Naive thymus-derived CD4-positive, alpha-beta T cell (primary cell): ENCODE measurements at regions not wholly inside any gene's neighbourhood (a gene's known extent, or its start where the extent isn't known, plus 50 kb on each side); places are given as distances from the start of the nearest gene placed in this dataset.

ENCODE experiments used
- ATAC-seq: fragments of 150-1000 bp; cut with Tn5 transposase; 2 replicates; pipeline ENCODE4 v1.10.0; 2021; ENCODE audit warnings: mild to moderate bottlenecking, moderate library complexity
- CTCF ChIA-PET: fragments of 350-600 bp; sonication (Branson Sonifier 250); formaldehyde crosslinking; loops from one replicate; lab custom pipeline; 2021; ENCODE audit warnings: antibody characterized with exemption; lab: Charles Lee
- POLR2A ChIA-PET: fragments of 350-600 bp; sonication (Branson Sonifier 250); formaldehyde crosslinking; loops from one replicate; lab custom pipeline; 2021; ENCODE audit warnings: antibody characterized with exemption, inconsistent platforms; lab: Charles Lee
- DNase-seq, 9 donors: peaks; one replicate each; pipeline versions ENCODE4 v3.0.0 to v3.0.0-alpha.2; 2020 to 2022; ENCODE audit warnings: mixed read lengths in 1 of 9
- H3K27ac ChIP-seq: one replicate; pipeline ENCODE4 v1.7.0; 2013; ENCODE audit warnings: mild to moderate bottlenecking, low read depth, low read length, moderate library complexity
- H3K27me3 ChIP-seq, 2 donors: one replicate each; pipeline ENCODE4 v1.7.0; 2013; ENCODE audit warnings: low read length in 2 of 2, mild to moderate bottlenecking in 2 of 2, moderate library complexity in 2 of 2; ENCODE audit not compliant: control insufficient read depth in 2 of 2, insufficient read depth in 2 of 2
- H3K36me3 ChIP-seq, 3 experiments: 1 replicate in 2 of 3; 2 replicates in 1 of 3; pipeline ENCODE4 v1.7.0; 2013; ENCODE audit warnings: low read length in 3 of 3, mild to moderate bottlenecking in 3 of 3, moderate library complexity in 1 of 3; ENCODE audit not compliant: insufficient read depth in 3 of 3, control insufficient read depth in 2 of 3
- H3K4me1 ChIP-seq, 2 donors: one replicate each; pipeline ENCODE4 v1.7.0; 2013; ENCODE audit warnings: low read length in 2 of 2, mild to moderate bottlenecking in 2 of 2, moderate library complexity in 1 of 2; ENCODE audit not compliant: control insufficient read depth in 2 of 2, insufficient read depth in 2 of 2
- H3K4me3 ChIP-seq: 2 replicates; pipeline ENCODE4 v1.7.0; 2013; ENCODE audit warnings: mild to moderate bottlenecking, low read length
- H3K9me3 ChIP-seq, 3 experiments: 1 replicate in 2 of 3; 2 replicates in 1 of 3; pipeline ENCODE4 v1.7.0; 2013; ENCODE audit warnings: low read length in 3 of 3; ENCODE audit not compliant: control insufficient read depth in 2 of 3
- H3K27ac Mint-ChIP-seq, 9 donors: one replicate each; pipeline ENCODE4 v1.8.0; 2020 to 2022; ENCODE audit warnings: mixed read lengths in 9 of 9, mild to moderate bottlenecking in 8 of 9, moderate library complexity in 5 of 9, inconsistent platforms in 2 of 9
- H3K27me3 Mint-ChIP-seq, 5 donors: one replicate each; pipeline ENCODE4 v1.8.0; 2021 to 2022; ENCODE audit warnings: mixed read lengths in 5 of 5, mild to moderate bottlenecking in 1 of 5
- H3K36me3 Mint-ChIP-seq, 5 donors: one replicate each; pipeline ENCODE4 v1.8.0; 2020 to 2022; ENCODE audit warnings: mixed read lengths in 5 of 5, mild to moderate bottlenecking in 3 of 5, inconsistent platforms in 1 of 5
- H3K4me1 Mint-ChIP-seq, 7 donors: one replicate each; pipeline ENCODE4 v1.8.0; 2020 to 2022; ENCODE audit warnings: mixed read lengths in 7 of 7, mild to moderate bottlenecking in 3 of 7, inconsistent platforms in 1 of 7
- H3K4me3 Mint-ChIP-seq, 10 donors: one replicate each; pipeline ENCODE4 v1.8.0; 2020 to 2022; ENCODE audit warnings: mild to moderate bottlenecking in 10 of 10, mixed read lengths in 10 of 10, moderate library complexity in 6 of 10, inconsistent platforms in 2 of 10
- H3K9me3 Mint-ChIP-seq, 11 donors: one replicate each; pipeline ENCODE4 v1.8.0; 2020 to 2022; ENCODE audit warnings: mixed read lengths in 11 of 11, mild to moderate bottlenecking in 4 of 11, inconsistent platforms in 1 of 11, moderate library complexity in 1 of 11
- intact Hi-C, 2 donors: fragments of 100-400 bp; cut with micrococcal nuclease; formaldehyde crosslinking; loops; one replicate each; pipeline ENCODE4 v1.15.1; 2023

GRCh38 chr4:14865031-14865366 is 137.3 kb upstream of the CPEB2 start:
- H3K36me3 Mint-ChIP-seq, result no peaks in the 10 kb centered on the region
- peaks cover 0 to 3% (median 0%) of the 10 kb centered on the region in 7 donors for H3K4me1 Mint-ChIP-seq
- no peaks in the 10 kb centered on the region for H3K9me3 ChIP-seq
- intact Hi-C loops, result no loop called here
- no peak for DNase-seq
- CTCF ChIA-PET, result no interaction called here
- ATAC-seq, result no peak
- H3K27me3 ChIP-seq, result no peaks in the 10 kb centered on the region
- peaks cover 8 to 34% (median 30%) of the 10 kb centered on the region in 5 donors for H3K27me3 Mint-ChIP-seq
- H3K36me3 ChIP-seq, result no peaks in the 10 kb centered on the region
- no peak overlapping the region for H3K27ac ChIP-seq
- H3K4me1 ChIP-seq, result no peaks in the 10 kb centered on the region
- POLR2A ChIA-PET, result no interaction called here
- H3K4me3 Mint-ChIP-seq, result no peak overlapping the region
- H3K4me3 ChIP-seq, result no peak overlapping the region
- H3K27ac Mint-ChIP-seq, result no peak overlapping the region
- H3K9me3 Mint-ChIP-seq, result peaks cover 0 to 5% (median 0%) of the 10 kb centered on the region in 11 donors

- H3K27ac ChIP-seq, result no peak overlapping the region
- POLR2A ChIA-PET, result no interaction called here
- intact Hi-C loops, result no loop called here
Observed at GRCh38 chr4:14865804-14866203, 136.5 kb upstream of the CPEB2 start.

GRCh38 chr4:14867847-14868246 is 134.4 kb upstream of the CPEB2 start:
- peaks cover 0 to 5% (median 0%) of the 10 kb centered on the region in 11 donors for H3K9me3 Mint-ChIP-seq
- Histone ChIP-seq H3K9me3 (no peaks in the 10 kb centered on the region), H3K4me1 (no peaks in the 10 kb centered on the region), H3K4me3 (no peak overlapping the region), H3K27ac (no peak overlapping the region), H3K27me3 (no peaks in the 10 kb centered on the region), H3K36me3 (no peaks in the 10 kb centered on the region)
- H3K36me3 Mint-ChIP-seq, result no peaks in the 10 kb centered on the region
- peaks cover 0 to 3% (median 0%) of the 10 kb centered on the region in 7 donors for H3K4me1 Mint-ChIP-seq
- H3K27ac Mint-ChIP-seq, result no peak overlapping the region
- ATAC-seq (no peak), DNase-seq (no peak)
- intact Hi-C loops, result no loop called here
- peaks cover 8 to 31% (median 21%) of the 10 kb centered on the region in 5 donors for H3K27me3 Mint-ChIP-seq
- H3K4me3 Mint-ChIP-seq, result no peak overlapping the region
- CTCF ChIA-PET, result no interaction called here
- POLR2A ChIA-PET, result no interaction called here

More at GRCh38 chr4:14865804-14866203, 136.5 kb upstream of the CPEB2 start:
- H3K27me3 Mint-ChIP-seq, result peaks cover 8 to 33% (median 30%) of the 10 kb centered on the region in 5 donors
- CTCF ChIA-PET, result no interaction called here
- Histone ChIP-seq H3K4me1 (no peaks in the 10 kb centered on the region), H3K27me3 (no peaks in the 10 kb centered on the region), H3K9me3 (no peaks in the 10 kb centered on the region), H3K4me3 (no peak overlapping the region), H3K36me3 (no peaks in the 10 kb centered on the region)
- ATAC-seq, result no peak
- H3K9me3 Mint-ChIP-seq, result peaks cover 0 to 5% (median 0%) of the 10 kb centered on the region in 11 donors
- no peak for DNase-seq
- peaks cover 0 to 3% (median 0%) of the 10 kb centered on the region in 7 donors for H3K4me1 Mint-ChIP-seq
- no peaks in the 10 kb centered on the region for H3K36me3 Mint-ChIP-seq
- H3K4me3 Mint-ChIP-seq, result no peak overlapping the region
- H3K27ac Mint-ChIP-seq, result no peak overlapping the region

GRCh38 chr4:14868426-14869395 is 133.6 kb upstream of the CPEB2 start:
- Histone ChIP-seq H3K9me3 (no peaks in the 10 kb centered on the region), H3K27me3 (no peaks in the 10 kb centered on the region), H3K36me3 (no peaks in the 10 kb centered on the region), H3K27ac (no peak overlapping the region), H3K4me1 (no peaks in the 10 kb centered on the region), H3K4me3 (no peak overlapping the region)
- Mint-ChIP-seq H3K27ac (peak overlapping the region in 1 of 9 donors; percentile 15), H3K36me3 (no peaks in the 10 kb centered on the region), H3K9me3 (peaks cover 0 to 2% (median 0%) of the 10 kb centered on the region in 11 donors), H3K27me3 (peaks cover 4 to 26% (median 19%) of the 10 kb centered on the region in 5 donors), H3K4me1 (peaks cover 0 to 3% (median 0%) of the 10 kb centered on the region in 7 donors), H3K4me3 (no peak overlapping the region)
- ChIA-PET CTCF (interaction anchor here (0.5 kb wide), 1 partner anchor 124 kb away, joined by 4 read pairs; no protein-coding TSS in a partner anchor), POLR2A (no interaction called here)
- intact Hi-C loops, result no loop called here
- no peak for DNase-seq
- ATAC-seq, result no peak

- intact Hi-C loops, result loop anchor here in 1 of 2 donors (1.0 kb wide), 1 partner anchor 134 kb away; no protein-coding TSS in a partner anchor
- H3K9me3 ChIP-seq, result no peaks in the 10 kb centered on the region
- H3K4me3 ChIP-seq, result no peak overlapping the region
- no peak overlapping the region for H3K4me3 Mint-ChIP-seq
- peaks cover 4 to 14% (median 7%) of the 10 kb centered on the region in 5 donors for H3K27me3 Mint-ChIP-seq
- peaks cover 0 to 8% (median 0%) of the 10 kb centered on the region in 11 donors for H3K9me3 Mint-ChIP-seq
- H3K4me1 ChIP-seq, result peaks cover 2 to 5% of the 10 kb centered on the region in 2 donors
- no peak overlapping the region for H3K27ac ChIP-seq
- DNase-seq, result peak in 2 of 9 donors; percentile 5 to 9
- H3K36me3 ChIP-seq, result no peaks in the 10 kb centered on the region
- H3K4me1 Mint-ChIP-seq, result peaks cover 6 to 19% (median 13%) of the 10 kb centered on the region in 7 donors
- CTCF ChIA-PET, result no interaction called here
- no peak overlapping the region for H3K27ac Mint-ChIP-seq
- H3K36me3 Mint-ChIP-seq, result no peaks in the 10 kb centered on the region
- POLR2A ChIA-PET, result no interaction called here
- H3K27me3 ChIP-seq, result no peaks in the 10 kb centered on the region
- peak; percentile 42 for ATAC-seq
Observed at GRCh38 chr4:14871676-14872430, 130.4 kb upstream of the CPEB2 start.

GRCh38 chr4:14874990-14875389 is 127.3 kb upstream of the CPEB2 start:
- H3K27ac Mint-ChIP-seq, result peak overlapping the region in 1 of 9 donors; percentile 29
- no peak overlapping the region for H3K27ac ChIP-seq
- no peak for ATAC-seq

More at GRCh38 chr4:14874990-14875389, 127.3 kb upstream of the CPEB2 start:
- no peak for DNase-seq
- CTCF ChIA-PET, result no interaction called here
- no peak overlapping the region for H3K4me3 Mint-ChIP-seq
- H3K27me3 ChIP-seq, result no peaks in the 10 kb centered on the region
- peaks cover 0 to 11% (median 0%) of the 10 kb centered on the region in 11 donors for H3K9me3 Mint-ChIP-seq
- peaks cover 7 to 9% of the 10 kb centered on the region in 2 donors for H3K4me1 ChIP-seq
- H3K36me3 ChIP-seq, result no peaks in the 10 kb centered on the region
- H3K4me1 Mint-ChIP-seq, result peaks cover 15 to 31% (median 24%) of the 10 kb centered on the region in 7 donors
- no peaks in the 10 kb centered on the region for H3K36me3 Mint-ChIP-seq
- POLR2A ChIA-PET, result no interaction called here
- intact Hi-C loops, result loop anchor here in 1 of 2 donors (5.0 kb wide), 1 partner anchor 127 kb away; the partner anchor contains the start of gene CPEB2
- peaks cover 0 to 3% (median 0%) of the 10 kb centered on the region in 5 donors for H3K27me3 Mint-ChIP-seq
- H3K4me3 ChIP-seq, result no peak overlapping the region
- no peaks in the 10 kb centered on the region for H3K9me3 ChIP-seq
